GM13976 (cell line): ENCODE measurements at regions not wholly inside any gene's neighbourhood (a gene's known extent, or its start where the extent isn't known, plus 50 kb on each side); places are given as distances from the start of the nearest gene placed in this dataset.

ENCODE experiments used
- DNase-seq: peaks from one replicate; pipeline ENCODE4 v3.0.0; 2012; ENCODE audit warnings: low spot score
- in situ Hi-C: fragments of 300-500 bp; cut with MboI; formaldehyde crosslinking; loops from one replicate; pipeline ENCODE4 v1.12.0; 2022; ENCODE audit warnings: low sequenced_read_pairs, mixed read lengths, inconsistent platforms; ENCODE audit not compliant: unreplicated experiment
- TF ChIP-seq, protein P1 (sequence below): IDR thresholded peaks from 2 replicates; pipeline ENCODE4 v1.5.1; 2012; ENCODE audit warnings: borderline replicate concordance, mild to moderate bottlenecking; ENCODE audit not compliant: insufficient read depth; ENCODE audit errors: extremely low read depth, missing control alignments, control extremely low read depth

DNA sequence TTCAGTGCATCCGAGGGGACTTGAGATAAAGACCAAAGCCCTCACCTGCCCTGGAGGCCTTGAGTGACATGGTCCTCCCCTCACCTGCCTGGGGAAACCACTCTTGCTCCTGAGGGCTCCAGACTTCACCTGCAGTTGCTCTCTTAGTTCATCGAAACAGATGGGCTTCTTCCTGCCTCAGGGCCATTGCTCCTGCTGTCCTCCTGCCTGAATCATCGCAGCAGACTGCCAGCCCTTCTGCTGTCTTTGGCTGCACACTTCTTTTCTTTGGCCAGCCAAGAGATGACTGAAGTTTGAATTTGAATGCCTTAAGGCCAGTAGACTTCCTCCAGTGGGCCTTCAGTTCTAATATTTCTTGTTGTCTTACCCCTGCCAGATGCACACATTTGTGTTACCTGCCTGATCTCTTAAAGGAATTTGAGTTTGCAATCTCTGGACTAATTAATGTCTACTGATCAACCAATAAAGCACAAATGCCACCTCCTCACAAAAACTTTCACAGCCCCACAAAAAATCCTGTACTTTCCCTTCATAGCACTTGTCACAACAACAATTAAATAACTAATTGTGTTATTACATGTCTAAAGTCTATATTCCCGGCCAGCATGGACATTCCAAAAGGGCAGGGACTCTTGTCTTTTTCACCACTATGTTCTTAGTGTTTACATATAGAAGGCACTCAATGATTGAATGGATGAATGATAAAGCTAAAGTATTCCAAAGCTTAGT, 56.7 kb upstream of the SGK1 start:
- TF ChIP-seq, protein P1, sequence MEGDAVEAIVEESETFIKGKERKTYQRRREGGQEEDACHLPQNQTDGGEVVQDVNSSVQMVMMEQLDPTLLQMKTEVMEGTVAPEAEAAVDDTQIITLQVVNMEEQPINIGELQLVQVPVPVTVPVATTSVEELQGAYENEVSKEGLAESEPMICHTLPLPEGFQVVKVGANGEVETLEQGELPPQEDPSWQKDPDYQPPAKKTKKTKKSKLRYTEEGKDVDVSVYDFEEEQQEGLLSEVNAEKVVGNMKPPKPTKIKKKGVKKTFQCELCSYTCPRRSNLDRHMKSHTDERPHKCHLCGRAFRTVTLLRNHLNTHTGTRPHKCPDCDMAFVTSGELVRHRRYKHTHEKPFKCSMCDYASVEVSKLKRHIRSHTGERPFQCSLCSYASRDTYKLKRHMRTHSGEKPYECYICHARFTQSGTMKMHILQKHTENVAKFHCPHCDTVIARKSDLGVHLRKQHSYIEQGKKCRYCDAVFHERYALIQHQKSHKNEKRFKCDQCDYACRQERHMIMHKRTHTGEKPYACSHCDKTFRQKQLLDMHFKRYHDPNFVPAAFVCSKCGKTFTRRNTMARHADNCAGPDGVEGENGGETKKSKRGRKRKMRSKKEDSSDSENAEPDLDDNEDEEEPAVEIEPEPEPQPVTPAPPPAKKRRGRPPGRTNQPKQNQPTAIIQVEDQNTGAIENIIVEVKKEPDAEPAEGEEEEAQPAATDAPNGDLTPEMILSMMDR, result no peak
- in situ Hi-C loops, result no loop called here
- DNase-seq, result no peak

DNA sequence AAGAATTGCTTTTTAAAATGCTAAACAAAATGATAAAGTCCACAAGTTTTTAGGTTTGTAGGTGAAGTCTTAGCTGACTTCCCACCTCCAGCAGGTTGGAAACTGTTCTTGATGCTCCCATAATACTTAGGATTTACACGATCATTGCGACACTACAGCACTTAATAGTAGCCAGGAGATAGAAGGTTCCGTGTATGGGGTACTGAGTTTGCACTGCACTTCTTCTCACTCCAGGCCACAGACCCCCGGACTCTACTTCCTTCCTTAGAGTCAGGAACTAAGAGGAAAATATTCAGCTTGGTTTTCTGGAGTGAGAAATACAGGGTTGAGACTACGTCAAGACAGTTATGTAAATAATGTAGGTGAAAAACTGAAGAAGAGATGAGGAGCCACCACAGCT, 56.1 kb upstream of the SGK1 start:
- no peak for DNase-seq
- in situ Hi-C loops, result no loop called here
- TF ChIP-seq, protein P1, result no peak

DNA sequence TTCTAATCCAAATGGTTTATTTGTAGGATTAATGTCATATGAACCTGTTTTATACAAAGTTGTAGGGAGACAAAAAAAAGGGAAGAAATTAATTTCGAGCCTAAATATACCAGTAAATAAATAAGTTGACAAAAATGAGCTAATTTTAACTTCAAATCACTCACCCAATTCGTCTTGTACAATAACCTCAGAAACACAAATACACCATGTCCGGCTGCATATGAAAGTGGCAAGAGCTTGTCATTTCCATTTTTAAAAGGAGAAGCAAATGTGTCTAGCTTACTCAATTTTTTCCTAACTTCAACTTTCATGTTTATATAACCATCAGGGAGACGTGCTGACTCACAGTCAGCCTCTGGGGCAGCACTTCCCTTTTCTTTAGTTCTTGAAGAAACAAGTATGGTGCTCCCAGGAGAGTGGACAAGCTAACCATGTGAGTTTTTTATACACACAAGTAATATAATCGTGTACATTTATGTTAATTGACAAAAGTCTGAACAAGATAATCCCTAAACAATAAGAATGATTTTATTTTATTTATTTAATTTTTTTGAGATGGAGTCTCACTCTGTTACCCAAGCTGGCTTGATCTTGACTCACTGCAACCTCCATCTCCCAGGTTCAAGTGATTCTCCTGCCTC, 55.5 kb upstream of the SGK1 start:
- DNase-seq, result peak; percentile 59
- TF ChIP-seq, protein P1, result no peak
- in situ Hi-C loops, result no loop called here

DNA sequence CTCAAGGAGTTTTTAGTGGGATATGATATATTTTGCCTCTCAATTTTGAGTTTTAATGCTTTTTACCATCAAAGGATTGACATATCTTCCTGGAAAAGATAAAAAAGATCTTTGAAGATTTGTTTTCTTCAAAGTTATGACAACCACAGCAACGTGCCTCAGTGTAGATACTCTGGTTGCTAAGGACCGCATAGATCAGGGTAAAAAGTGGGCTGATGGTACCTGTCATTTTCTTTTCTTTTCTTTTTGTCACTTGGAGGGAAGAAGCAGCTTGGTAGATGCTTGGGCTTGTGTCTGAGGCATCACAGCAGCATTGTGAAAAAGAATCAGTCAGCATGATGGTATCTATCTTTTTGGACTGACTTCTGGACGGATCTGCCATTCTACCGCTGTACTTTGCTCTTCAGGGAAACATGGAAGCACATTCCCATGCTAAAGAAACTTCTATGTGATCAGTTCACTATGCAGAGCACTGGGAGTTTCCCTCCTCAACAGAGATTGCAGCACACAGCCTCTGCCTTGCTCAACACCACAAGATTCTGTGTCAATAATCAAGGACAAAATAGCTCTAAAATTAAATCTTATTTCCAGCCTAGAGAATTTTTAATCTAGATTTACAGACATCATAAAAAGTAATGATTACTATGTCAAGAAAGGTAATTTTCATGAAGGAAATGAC, 54.8 kb upstream of the SGK1 start:
- DNase-seq, result no peak
- in situ Hi-C loops, result no loop called here
- TF ChIP-seq, protein P1, result no peak

DNA sequence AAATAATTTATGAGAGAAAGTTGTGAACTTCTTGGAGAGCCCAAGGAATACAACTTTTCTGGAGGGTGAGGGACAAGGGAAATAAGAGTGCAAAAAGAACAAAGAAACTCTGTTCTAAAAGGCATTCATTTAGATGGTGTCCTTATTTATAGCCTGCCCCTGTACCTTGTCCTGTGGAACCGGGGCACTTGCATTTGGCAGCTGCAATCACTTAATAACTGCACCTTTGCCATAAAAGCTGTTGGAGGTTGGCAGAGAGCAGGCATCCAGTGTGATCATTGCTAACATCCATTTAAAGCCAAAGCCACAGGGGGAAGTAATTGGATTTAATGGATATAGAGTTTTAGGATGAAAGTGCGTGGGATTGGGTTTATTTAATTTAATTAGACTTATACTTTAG, 50.8 kb upstream of the SGK1 start:
- TF ChIP-seq, protein P1, result no peak
- no peak for DNase-seq
- in situ Hi-C loops, result no loop called here
